Lung (tissue), 11 donors: ENCODE measurements at regions not wholly inside any gene's neighbourhood (a gene's known extent, or its start where the extent isn't known, plus 50 kb on each side); places are given as distances from the start of the nearest gene placed in this dataset.
A peak's percentile ranks its signal among the peaks of the same experiment; 100 is the strongest.

ENCODE experiments used
- ATAC-seq: fragments of 200-7000 bp; cut with Tn5 transposase; one replicate; pipeline ENCODE4 v1.9.1; 2020; ENCODE audit warnings: moderate number of reproducible peaks; ENCODE audit not compliant: insufficient read depth, low FRiP score
- DNase-seq, 3 donors: peaks; one replicate each; pipeline ENCODE4 v3.0.0-alpha.2; 2013 to 2017
- H3K27ac ChIP-seq, 2 donors: one replicate each; pipeline ENCODE4 v1.5.1; 2013; ENCODE audit warnings: mild to moderate bottlenecking in 2 of 2, moderate library complexity in 2 of 2, control low read depth in 1 of 2, inconsistent platforms in 1 of 2, low read depth in 1 of 2, low read length in 1 of 2
- H3K27me3 ChIP-seq, 3 donors: one replicate each; pipeline ENCODE4 v1.5.1; 2013; ENCODE audit warnings: low read length in 2 of 3; ENCODE audit not compliant: control insufficient read depth in 3 of 3, insufficient read depth in 3 of 3
- H3K36me3 ChIP-seq, 4 donors: one replicate each; pipeline ENCODE4 v1.5.1; 2013; ENCODE audit warnings: low read length in 4 of 4, mild to moderate bottlenecking in 1 of 4, moderate library complexity in 1 of 4; ENCODE audit not compliant: control insufficient read depth in 4 of 4, insufficient read depth in 4 of 4
- H3K4me1 ChIP-seq, 5 donors: one replicate each; pipeline ENCODE4 v1.5.1; 2013; ENCODE audit warnings: low read length in 5 of 5, mild to moderate bottlenecking in 2 of 5, moderate library complexity in 1 of 5; ENCODE audit not compliant: control insufficient read depth in 5 of 5, insufficient read depth in 5 of 5
- H3K4me3 ChIP-seq: one replicate; pipeline ENCODE4 v1.5.1; 2013; ENCODE audit warnings: mild to moderate bottlenecking, control low read depth, moderate library complexity
- H3K9ac ChIP-seq, 2 donors: one replicate each; pipeline ENCODE4 v1.5.1; 2013; ENCODE audit warnings: low read length in 2 of 2, control low read depth in 1 of 2; ENCODE audit not compliant: insufficient read depth in 1 of 2
- H3K9me3 ChIP-seq, 4 donors: one replicate each; pipeline ENCODE4 v1.5.1; 2013; ENCODE audit warnings: low read length in 3 of 4, mild to moderate bottlenecking in 1 of 4, moderate library complexity in 1 of 4; ENCODE audit not compliant: control insufficient read depth in 4 of 4, insufficient read depth in 3 of 4
- CTCF ChIP-seq: IDR thresholded peaks from 2 replicates; pipeline ENCODE4 v1.5.1; 2012; ENCODE audit warnings: mild to moderate bottlenecking; ENCODE audit errors: control extremely low read depth, extremely low read depth
- WGBS, 2 donors: extraction: QIAGEN DNeasy Blood & Tissue Kit; methylation state at CpG; one replicate each; pipeline ENCODE4 v1.1.7; 2013; 5-methylcytosine and 5-hydroxymethylcytosine counted together
- donor health status: control.
- donor health status: control.
- donor health status: Bipolar disorder and iron deficiency.
- donor health status: healthy.
- donor health status: DM: yes; HTN: yes; CAD: no.

GRCh38 chr15:57861034-57861638, 154.6 kb downstream of the POLR2M start:
- H3K9me3 ChIP-seq: no peaks in the 10 kb centered on the region
- peaks cover 0 to 5% (median 0%) of the 10 kb centered on the region in 5 donors for H3K4me1 ChIP-seq
- no peak for ATAC-seq
- peak; percentile 59 for TF ChIP-seq CTCF
- DNase-seq: peak; percentile 29 to 83 (median 79)
- WGBS, 2 donors: 19 to 21% methylated on average over 6 of the region's 6 CpGs
- H3K4me3 ChIP-seq: no peak overlapping the region
- H3K36me3 ChIP-seq: no peaks in the 10 kb centered on the region
- H3K27me3 ChIP-seq: no peaks in the 10 kb centered on the region
- H3K27ac ChIP-seq: no peak overlapping the region
- H3K9ac ChIP-seq: no peak overlapping the region

DNA sequence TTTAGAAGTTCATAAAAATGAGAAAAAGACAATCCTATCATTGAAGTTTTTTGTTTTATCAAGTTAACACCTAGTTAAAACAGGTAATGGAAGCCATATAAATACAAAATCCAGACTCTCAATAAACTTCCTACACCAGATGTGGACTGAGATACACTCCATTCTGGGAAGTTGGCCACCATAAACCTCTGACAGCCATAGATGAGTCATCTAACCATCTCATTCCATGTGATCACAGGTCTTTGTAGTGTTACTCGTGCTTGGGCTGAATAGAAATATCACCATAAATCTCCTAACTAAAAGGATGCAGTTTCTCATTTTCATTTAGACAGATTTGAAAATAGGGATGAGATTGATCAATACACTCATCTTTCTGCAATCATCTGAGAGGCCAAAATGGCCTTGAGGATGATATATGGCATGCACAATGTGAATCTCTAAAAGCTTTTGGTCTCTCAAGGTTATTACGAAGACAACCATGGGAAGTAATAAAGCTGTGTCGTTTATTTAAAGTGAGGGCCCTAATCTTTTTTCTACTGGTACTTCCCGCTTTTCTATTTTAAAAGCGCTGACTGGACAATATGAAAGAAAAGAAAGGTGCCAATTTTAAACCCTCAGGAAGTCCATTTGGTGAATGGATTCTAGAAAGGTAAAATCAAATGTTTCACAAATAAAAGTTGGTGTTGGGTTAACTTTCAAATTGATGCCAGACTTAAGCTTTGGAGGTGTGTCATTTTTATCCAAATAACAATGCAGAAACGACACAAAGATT, 155.5 kb downstream of the POLR2M start:
- Histone ChIP-seq H3K4me3 (no peak overlapping the region), H3K27me3 (no peaks in the 10 kb centered on the region), H3K27ac (no peak overlapping the region), H3K36me3 (no peaks in the 10 kb centered on the region), H3K4me1 (peaks cover 0 to 5% (median 0%) of the 10 kb centered on the region in 5 donors), H3K9ac (no peak overlapping the region), H3K9me3 (no peaks in the 10 kb centered on the region)
- DNase-seq (no peak), ATAC-seq (no peak)
- 56 to 61% methylated on average over 6 of the region's 6 CpGs for WGBS, 2 donors
- TF ChIP-seq CTCF: no peak

GRCh38 chr15:57862761-57863160, 156.2 kb downstream of the POLR2M start:
- H3K9me3 ChIP-seq: no peaks in the 10 kb centered on the region
- WGBS, 2 donors: 89 to 93% methylated on average over 6 of the region's 6 CpGs
- no peak overlapping the region for H3K4me3 ChIP-seq
- H3K27me3 ChIP-seq: no peaks in the 10 kb centered on the region
- ATAC-seq (no peak), DNase-seq (no peak)
- no peak for TF ChIP-seq CTCF
- no peak overlapping the region for H3K9ac ChIP-seq
- H3K36me3 ChIP-seq: no peaks in the 10 kb centered on the region
- peaks cover 0 to 5% (median 0%) of the 10 kb centered on the region in 5 donors for H3K4me1 ChIP-seq
- no peak overlapping the region for H3K27ac ChIP-seq
